PC-9 (cell line): ENCODE measurements at regions not wholly inside any gene's neighbourhood (a gene's known extent, or its start where the extent isn't known, plus 50 kb on each side); places are given as distances from the start of the nearest gene placed in this dataset.

Source experiments
- EZH2 ChIP-seq: fragments of 200-600 bp; sonication (generic); IDR thresholded peaks from 2 replicates; pipeline ENCODE4 v1.8.0; 2017; ENCODE audit warnings: antibody characterized with exemption, low read depth
- TF ChIP-seq, protein P1 (sequence below): fragments of 200-600 bp; sonication (generic); conservative IDR thresholded peaks from 2 replicates; pipeline ENCODE4 v1.6.1; 2017; ENCODE audit warnings: mixed run types, antibody characterized with exemption, mild to moderate bottlenecking, moderate library complexity

GRCh38 chr4:31445526-31445925 lies 725.4 kb downstream of the PCDH7 start:
- TF ChIP-seq, protein P1, sequence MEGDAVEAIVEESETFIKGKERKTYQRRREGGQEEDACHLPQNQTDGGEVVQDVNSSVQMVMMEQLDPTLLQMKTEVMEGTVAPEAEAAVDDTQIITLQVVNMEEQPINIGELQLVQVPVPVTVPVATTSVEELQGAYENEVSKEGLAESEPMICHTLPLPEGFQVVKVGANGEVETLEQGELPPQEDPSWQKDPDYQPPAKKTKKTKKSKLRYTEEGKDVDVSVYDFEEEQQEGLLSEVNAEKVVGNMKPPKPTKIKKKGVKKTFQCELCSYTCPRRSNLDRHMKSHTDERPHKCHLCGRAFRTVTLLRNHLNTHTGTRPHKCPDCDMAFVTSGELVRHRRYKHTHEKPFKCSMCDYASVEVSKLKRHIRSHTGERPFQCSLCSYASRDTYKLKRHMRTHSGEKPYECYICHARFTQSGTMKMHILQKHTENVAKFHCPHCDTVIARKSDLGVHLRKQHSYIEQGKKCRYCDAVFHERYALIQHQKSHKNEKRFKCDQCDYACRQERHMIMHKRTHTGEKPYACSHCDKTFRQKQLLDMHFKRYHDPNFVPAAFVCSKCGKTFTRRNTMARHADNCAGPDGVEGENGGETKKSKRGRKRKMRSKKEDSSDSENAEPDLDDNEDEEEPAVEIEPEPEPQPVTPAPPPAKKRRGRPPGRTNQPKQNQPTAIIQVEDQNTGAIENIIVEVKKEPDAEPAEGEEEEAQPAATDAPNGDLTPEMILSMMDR = no peak
- no peak for TF ChIP-seq EZH2
